Astrocyte (in vitro differentiated cells and primary cell): ENCODE measurements at regions not wholly inside any gene's neighbourhood (a gene's known extent, or its start where the extent isn't known, plus 50 kb on each side); places are given as distances from the start of the nearest gene placed in this dataset.

ENCODE experiments used
- DNase-seq: peaks from one replicate; pipeline ENCODE4 v3.0.0-alpha.2; 2010; ENCODE audit warnings: low read depth
- FAIRE-seq: peaks from 2 replicates; lab custom pipeline; 2011; peaks lifted over from hg19 to GRCh38; lab: Jason Lieb, UNC
- H2AFZ ChIP-seq: 2 replicates; pipeline ENCODE4 v1.6.0; 2012; ENCODE audit warnings: low read depth, low read length, inconsistent platforms
- H3K27ac ChIP-seq: 2 replicates; pipeline ENCODE4 v1.5.1; 2011; ENCODE audit warnings: low read depth, low read length, inconsistent platforms
- H3K27me3 ChIP-seq: 2 replicates; pipeline ENCODE4 v1.6.0; 2011; ENCODE audit warnings: low read length, inconsistent platforms; ENCODE audit not compliant: insufficient read depth
- H3K36me3 ChIP-seq: 2 replicates; pipeline ENCODE4 v1.5.1; 2011; ENCODE audit warnings: low read length, inconsistent platforms; ENCODE audit not compliant: insufficient read depth
- H3K4me1 ChIP-seq: 2 replicates; pipeline ENCODE4 v1.5.1; 2011; ENCODE audit warnings: low read length, inconsistent platforms; ENCODE audit not compliant: insufficient read depth
- H3K4me2 ChIP-seq: 2 replicates; pipeline ENCODE4 v1.6.0; 2012; ENCODE audit warnings: low read length, inconsistent platforms
- H3K4me3 ChIP-seq: 2 replicates; pipeline ENCODE4 v1.5.1; 2011; ENCODE audit warnings: low read depth, mild to moderate bottlenecking, low read length, inconsistent platforms; ENCODE audit not compliant: insufficient read depth
- H3K79me2 ChIP-seq: 2 replicates; pipeline ENCODE4 v1.6.0; 2012; ENCODE audit warnings: mild to moderate bottlenecking, low read length, inconsistent platforms; ENCODE audit not compliant: insufficient read depth
- H3K9ac ChIP-seq: 2 replicates; pipeline ENCODE4 v1.6.0; 2012; ENCODE audit warnings: mild to moderate bottlenecking, low read length, inconsistent platforms
- H3K9me3 ChIP-seq: 2 replicates; pipeline ENCODE4 v1.5.1; 2012; ENCODE audit warnings: low read depth, mild to moderate bottlenecking, low read length, inconsistent platforms; ENCODE audit not compliant: insufficient read depth
- H4K20me1 ChIP-seq: 2 replicates; pipeline ENCODE4 v1.6.0; 2012; ENCODE audit warnings: low read length, inconsistent platforms; ENCODE audit not compliant: insufficient read depth
- H3K27ac Mint-ChIP-seq: one replicate; pipeline ENCODE4 v1.8.0; 2021; ENCODE audit warnings: mild to moderate bottlenecking, mixed read lengths; ENCODE audit not compliant: unreplicated experiment
- H3K27me3 Mint-ChIP-seq: one replicate; pipeline ENCODE4 v1.8.0; 2021; ENCODE audit warnings: low read depth, mixed read lengths; ENCODE audit not compliant: unreplicated experiment
- H3K36me3 Mint-ChIP-seq: one replicate; pipeline ENCODE4 v1.8.0; 2021; ENCODE audit warnings: low read depth, mixed read lengths; ENCODE audit not compliant: unreplicated experiment
- H3K4me1 Mint-ChIP-seq: one replicate; pipeline ENCODE4 v1.8.0; 2021; ENCODE audit warnings: low read depth, mixed read lengths; ENCODE audit not compliant: unreplicated experiment
- H3K4me3 Mint-ChIP-seq: one replicate; pipeline ENCODE4 v1.8.0; 2021; ENCODE audit warnings: mild to moderate bottlenecking, moderate library complexity, mixed read lengths; ENCODE audit not compliant: unreplicated experiment
- H3K9me3 Mint-ChIP-seq: one replicate; pipeline ENCODE4 v1.8.0; 2021; ENCODE audit warnings: mild to moderate bottlenecking, mixed read lengths; ENCODE audit not compliant: unreplicated experiment
- CTCF ChIP-seq: IDR thresholded peaks from 2 replicates; pipeline ENCODE4 v1.5.1; 2011; ENCODE audit warnings: low read depth, mild to moderate bottlenecking, inconsistent platforms, low read length, moderate library complexity; ENCODE audit not compliant: insufficient read depth
- EZH2 ChIP-seq: IDR thresholded peaks from 2 replicates; pipeline ENCODE4 v1.6.1; 2012; ENCODE audit warnings: mild to moderate bottlenecking, low read length, inconsistent platforms; ENCODE audit not compliant: insufficient read depth

GRCh38 chr14:34181338-34181737, 230.5 kb upstream of the EGLN3 start:
- DNase-seq = no peak
- no peaks in the 10 kb centered on the region for H3K9me3 ChIP-seq
- H3K4me1 Mint-ChIP-seq = peaks cover 7% of the 10 kb centered on the region
- no peaks in the 10 kb centered on the region for H3K4me1 ChIP-seq
- H2AFZ ChIP-seq = no peak overlapping the region
- no peak overlapping the region for H3K9ac ChIP-seq
- no peaks in the 10 kb centered on the region for H3K36me3 ChIP-seq
- H3K4me3 Mint-ChIP-seq = no peak overlapping the region
- no peak overlapping the region for H3K27ac Mint-ChIP-seq
- no peak overlapping the region for H3K27ac ChIP-seq
- H3K36me3 Mint-ChIP-seq = no peaks in the 10 kb centered on the region
- no peak for FAIRE-seq
- no peaks in the 10 kb centered on the region for H3K27me3 ChIP-seq
- no peaks in the 10 kb centered on the region for H3K79me2 ChIP-seq
- H3K9me3 Mint-ChIP-seq = peaks cover 2% of the 10 kb centered on the region
- H3K4me2 ChIP-seq = no peak overlapping the region
- H4K20me1 ChIP-seq = no peaks in the 10 kb centered on the region
- peaks cover under 1% of the 10 kb centered on the region for H3K27me3 Mint-ChIP-seq
- TF ChIP-seq EZH2 = no peak
- no peak for TF ChIP-seq CTCF
- no peak overlapping the region for H3K4me3 ChIP-seq

- no peaks in the 10 kb centered on the region for H3K36me3 Mint-ChIP-seq
- H3K4me1 Mint-ChIP-seq = peaks cover 7% of the 10 kb centered on the region
- TF ChIP-seq CTCF (no peak), EZH2 (no peak)
- H3K36me3 ChIP-seq = no peaks in the 10 kb centered on the region
- no peaks in the 10 kb centered on the region for H4K20me1 ChIP-seq
- H3K27ac Mint-ChIP-seq = no peak overlapping the region
- H3K9ac ChIP-seq = no peak overlapping the region
- H3K9me3 Mint-ChIP-seq = peaks cover 2% of the 10 kb centered on the region
- H3K9me3 ChIP-seq = no peaks in the 10 kb centered on the region
- no peak overlapping the region for H3K4me3 ChIP-seq
- DNase-seq (no peak), FAIRE-seq (no peak)
- H3K79me2 ChIP-seq = no peaks in the 10 kb centered on the region
- no peak overlapping the region for H3K4me2 ChIP-seq
- H2AFZ ChIP-seq = no peak overlapping the region
- H3K27me3 ChIP-seq = no peaks in the 10 kb centered on the region
- H3K27ac ChIP-seq = no peak overlapping the region
- no peak overlapping the region for H3K4me3 Mint-ChIP-seq
- H3K4me1 ChIP-seq = no peaks in the 10 kb centered on the region
- H3K27me3 Mint-ChIP-seq = peaks cover 2% of the 10 kb centered on the region
Observed at GRCh38 chr14:34180869-34181268, 230.0 kb upstream of the EGLN3 start.

- H3K27ac ChIP-seq = no peak overlapping the region
Observed at GRCh38 chr14:34180434-34180833, 229.6 kb upstream of the EGLN3 start.

More at GRCh38 chr14:34180434-34180833, 229.6 kb upstream of the EGLN3 start:
- Histone ChIP-seq H3K27me3 (no peaks in the 10 kb centered on the region), H3K4me3 (no peak overlapping the region), H3K79me2 (no peaks in the 10 kb centered on the region), H4K20me1 (no peaks in the 10 kb centered on the region), H3K36me3 (no peaks in the 10 kb centered on the region), H2AFZ (no peak overlapping the region), H3K9me3 (no peaks in the 10 kb centered on the region), H3K9ac (no peak overlapping the region), H3K4me2 (no peak overlapping the region), H3K4me1 (no peaks in the 10 kb centered on the region)
- FAIRE-seq = no peak
- peaks cover 7% of the 10 kb centered on the region for H3K4me1 Mint-ChIP-seq
- H3K4me3 Mint-ChIP-seq = no peak overlapping the region
- H3K9me3 Mint-ChIP-seq = peaks cover 2% of the 10 kb centered on the region
- no peak overlapping the region for H3K27ac Mint-ChIP-seq
- TF ChIP-seq CTCF (no peak), EZH2 (no peak)
- H3K36me3 Mint-ChIP-seq = no peaks in the 10 kb centered on the region
- H3K27me3 Mint-ChIP-seq = peaks cover 2% of the 10 kb centered on the region
- DNase-seq = no peak
